GM21786 (cell line): ENCODE measurements at regions not wholly inside any gene's neighbourhood (a gene's known extent, or its start where the extent isn't known, plus 50 kb on each side); places are given as distances from the start of the nearest gene placed in this dataset.

Source experiments
- ATAC-seq: cut with Tn5 transposase; IDR thresholded peaks from one replicate; pipeline ENCODE4 v1.9.1; 2021; ENCODE audit not compliant: unreplicated experiment

DNA sequence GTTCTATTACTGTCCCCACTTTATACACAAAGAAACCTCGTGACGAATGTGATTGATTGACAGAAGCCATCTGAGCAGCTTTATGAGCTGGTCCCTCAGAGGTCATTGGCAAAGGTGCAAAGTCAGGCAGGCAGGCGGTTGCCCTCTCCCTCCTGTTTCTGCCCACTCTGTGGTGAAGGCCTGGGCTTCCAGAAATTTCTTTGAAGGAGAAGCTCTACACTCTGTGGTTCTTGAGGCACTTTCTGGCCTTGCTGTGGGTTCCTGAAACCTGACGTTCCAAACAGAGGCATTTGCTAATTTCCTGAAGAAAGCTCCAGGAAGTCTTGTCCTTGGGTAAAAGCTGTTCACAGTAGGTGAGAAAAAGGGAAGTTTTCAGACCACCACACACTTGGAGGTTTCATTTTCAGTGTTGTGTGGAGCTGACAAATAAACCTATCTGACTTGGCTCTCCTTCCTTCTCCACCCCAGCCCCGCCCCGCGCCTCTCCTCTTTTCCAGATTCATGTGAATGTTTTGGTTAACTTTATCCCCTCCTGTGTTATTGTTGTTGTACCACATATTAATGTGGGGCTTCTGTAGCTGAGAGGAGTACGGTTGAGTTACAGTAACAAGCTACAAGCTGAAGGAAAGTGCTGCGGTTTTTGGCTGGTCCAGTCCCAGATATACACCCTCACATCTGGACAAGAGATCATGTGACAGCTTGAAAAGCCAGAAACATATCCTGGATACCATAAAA is 274.1 kb downstream of the CLIC5 start:
- ATAC-seq: peak; percentile 47

DNA sequence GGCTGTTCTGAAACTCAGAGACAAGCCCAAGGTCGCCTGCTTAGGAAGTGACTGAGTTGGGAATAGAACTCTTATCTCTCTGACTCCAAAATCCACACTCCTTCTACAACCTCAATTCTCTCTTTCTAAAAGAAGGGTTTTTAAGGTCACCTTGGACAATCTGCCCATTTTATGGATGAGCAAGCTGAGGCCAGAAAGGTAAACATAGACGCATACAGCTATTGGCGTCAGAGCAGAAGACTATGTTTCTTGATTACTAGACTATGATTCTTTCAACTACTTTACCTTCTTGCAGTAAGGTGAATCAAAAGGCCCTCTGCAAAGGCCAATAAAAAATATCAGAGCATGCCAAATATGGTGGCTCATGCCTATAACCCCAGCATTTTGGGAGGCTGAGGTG is 276.6 kb downstream of the CLIC5 start:
- ATAC-seq: no peak

DNA sequence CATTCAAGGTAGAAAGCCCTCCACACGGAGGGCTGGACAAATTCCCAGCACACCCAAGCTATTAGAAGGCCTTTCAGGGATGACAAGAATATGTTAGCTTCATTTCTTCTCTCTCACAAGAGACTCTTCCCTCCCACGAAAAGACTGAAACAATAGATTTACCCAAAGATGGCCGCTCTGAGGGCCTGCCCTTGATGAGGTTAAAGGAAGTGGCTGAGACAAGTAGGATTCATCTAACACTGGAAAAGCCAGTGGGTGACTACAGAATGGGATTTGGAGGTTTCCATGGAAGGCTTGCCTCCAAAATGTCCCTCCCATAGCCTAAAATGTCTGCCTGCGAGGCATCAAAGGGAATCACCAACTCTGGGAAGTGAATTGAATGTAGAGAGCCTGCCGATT is 277.6 kb downstream of the CLIC5 start:
- no peak for ATAC-seq

DNA sequence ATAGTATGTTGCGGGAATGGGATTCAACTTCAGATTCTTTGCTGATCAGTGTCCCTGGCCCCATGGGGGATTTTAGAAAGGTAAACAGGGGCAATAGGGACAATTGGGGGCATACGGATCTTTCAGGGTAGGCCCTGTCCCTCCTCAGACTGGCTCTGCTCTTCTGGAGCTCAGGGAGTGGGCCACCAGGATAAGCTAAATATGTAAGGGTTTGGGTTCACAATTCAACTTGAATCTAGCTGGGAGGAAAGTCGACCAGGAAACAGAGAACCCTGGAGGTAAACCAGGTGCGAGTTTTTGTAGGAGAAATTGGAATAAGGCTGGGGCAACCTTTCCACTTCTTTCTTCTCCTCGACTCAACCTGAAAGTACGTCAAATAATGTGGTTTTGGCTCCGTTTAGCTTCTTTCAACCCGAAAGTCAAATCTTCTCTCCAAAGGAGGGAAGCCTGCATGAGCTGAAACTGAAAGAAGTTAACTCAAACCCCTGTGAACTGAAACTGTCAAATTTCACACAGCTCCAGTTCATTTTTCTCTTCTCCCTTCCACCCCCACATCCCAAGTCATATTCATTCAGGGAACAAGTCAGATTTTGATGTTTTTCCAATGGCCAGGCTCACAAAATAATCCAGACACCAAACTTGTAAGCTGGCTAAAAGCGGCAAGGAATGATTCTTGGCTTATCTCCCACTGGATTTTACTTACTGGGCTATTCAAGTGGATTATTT is 278.2 kb downstream of the CLIC5 start:
- peak; percentile 67 for ATAC-seq

DNA sequence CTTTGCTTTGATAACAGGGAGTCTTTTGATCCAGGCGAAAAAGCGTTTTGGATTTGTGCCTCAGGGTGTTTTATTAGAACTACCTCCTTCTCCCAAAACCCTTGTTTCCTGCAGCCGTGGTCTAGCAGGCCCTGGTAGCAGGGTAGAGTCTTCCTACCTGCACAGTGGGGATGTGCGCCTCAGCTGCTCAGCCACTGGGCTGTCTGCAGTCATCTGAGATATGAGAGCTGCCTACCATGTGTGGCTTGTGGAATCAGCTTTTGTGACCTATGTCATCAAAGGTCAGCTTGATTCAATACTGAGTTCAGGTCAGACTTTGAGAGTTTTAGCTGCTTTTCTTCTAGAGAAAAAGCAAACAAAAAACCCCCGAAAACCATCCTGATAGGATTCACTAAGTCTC is 279.5 kb downstream of the CLIC5 start:
- ATAC-seq: no peak

DNA sequence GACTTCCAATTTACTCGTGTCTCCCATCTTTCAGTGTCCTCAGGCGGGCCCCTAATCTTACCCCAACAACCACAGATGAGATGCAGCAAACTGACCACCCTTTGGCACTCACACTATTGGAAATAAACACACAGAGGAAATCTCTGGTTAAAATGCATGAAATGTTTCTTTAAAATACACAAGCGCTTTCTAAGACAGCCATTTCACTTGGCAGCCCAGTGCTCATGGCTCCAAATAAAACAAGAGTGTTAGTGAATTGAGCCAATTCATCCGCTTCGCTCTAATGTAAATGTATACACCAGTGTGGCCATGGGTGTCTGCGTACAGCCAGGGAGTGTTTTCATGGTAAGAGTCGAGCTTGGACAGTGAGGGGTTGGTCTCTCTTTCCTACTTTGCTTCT is 282.9 kb downstream of the CLIC5 start:
- ATAC-seq: no peak

DNA sequence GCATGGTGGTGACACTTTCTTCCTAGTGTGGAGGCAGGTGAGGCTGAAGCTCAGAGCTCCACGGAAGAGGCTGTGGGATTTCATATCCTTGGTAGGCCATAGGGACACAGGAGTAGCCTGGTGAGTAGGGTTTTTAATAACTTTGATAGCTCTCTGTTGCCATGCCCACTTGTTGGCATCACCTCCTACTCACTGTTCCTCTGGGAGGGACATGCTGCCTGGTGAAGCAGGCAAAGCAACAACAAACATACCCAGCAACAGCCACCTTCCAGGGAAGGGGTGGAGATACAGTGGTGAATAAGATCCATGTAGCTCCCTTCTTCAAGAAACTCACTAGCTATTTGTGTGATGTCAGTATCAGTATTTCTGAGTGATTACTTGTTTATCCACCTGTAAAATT is 285.4 kb downstream of the CLIC5 start:
- no peak for ATAC-seq

DNA sequence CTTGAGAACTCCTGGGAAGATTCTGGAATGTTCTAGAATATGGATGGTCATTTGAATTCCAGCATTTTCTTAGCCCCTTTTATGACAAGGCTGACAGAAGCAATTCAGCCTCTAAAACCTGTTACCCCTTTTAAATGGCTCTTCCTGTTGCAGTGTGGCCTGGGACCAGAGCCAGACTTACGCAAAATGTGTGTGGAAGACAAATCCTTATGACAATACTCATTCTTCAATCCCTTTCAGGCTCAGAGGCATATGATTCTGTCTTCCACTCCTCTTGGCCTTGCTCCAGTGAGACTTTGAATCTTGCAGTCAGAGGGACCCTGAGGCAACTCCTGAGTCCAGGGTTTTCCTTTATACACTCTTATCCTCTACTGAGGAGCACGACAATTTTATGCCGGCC is 287.0 kb downstream of the CLIC5 start:
- ATAC-seq: no peak

DNA sequence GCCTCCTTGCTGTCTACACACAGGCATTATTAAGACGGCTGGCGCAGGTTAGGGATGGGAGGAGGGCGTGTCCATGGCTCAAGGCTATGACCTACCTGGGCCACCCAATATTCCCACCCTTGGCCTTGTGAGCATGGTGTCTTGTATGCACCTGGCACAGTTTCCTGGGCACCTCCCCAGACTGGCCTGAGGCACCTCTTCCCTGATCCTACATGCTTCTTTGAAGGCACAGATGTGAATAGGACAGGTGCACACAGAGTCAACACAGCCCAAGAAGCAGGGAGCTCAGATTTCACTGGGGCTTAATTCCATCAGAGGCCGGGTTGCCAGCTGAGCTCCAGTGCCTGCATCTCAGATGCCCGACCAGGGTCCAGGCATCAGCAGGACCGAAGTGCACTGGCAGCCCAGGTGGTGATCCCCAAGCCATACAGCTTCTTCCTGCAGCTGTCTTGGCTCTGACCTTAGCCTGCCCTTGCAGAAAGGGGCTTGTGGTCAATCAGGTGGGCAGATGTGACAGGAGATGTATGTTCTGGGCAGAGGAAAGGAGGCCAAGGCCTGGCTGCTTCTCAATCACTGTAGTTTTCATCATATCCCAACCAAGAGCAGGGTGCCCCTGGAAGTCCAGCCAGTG is 287.7 kb downstream of the CLIC5 start:
- no peak for ATAC-seq

DNA sequence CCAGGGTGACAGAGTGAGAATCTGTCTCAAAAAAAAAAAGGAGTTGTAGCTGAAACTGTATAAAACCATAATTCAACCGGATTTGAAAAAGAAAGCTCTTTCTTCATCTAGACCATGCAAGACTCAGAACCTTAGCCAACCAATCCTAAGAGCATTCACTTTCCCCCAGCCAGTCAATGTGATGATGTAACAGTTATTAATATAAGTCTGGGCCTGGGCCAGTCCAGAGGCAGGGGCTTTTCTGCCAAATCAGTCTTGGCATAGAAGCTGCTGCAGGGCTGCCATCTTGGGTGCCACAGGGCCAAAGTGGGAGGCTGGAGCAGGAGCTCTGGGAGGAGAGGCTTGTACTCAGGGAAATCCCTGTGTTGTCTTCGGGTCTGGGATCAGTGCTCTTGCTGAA is 288.4 kb downstream of the CLIC5 start:
- no peak for ATAC-seq

DNA sequence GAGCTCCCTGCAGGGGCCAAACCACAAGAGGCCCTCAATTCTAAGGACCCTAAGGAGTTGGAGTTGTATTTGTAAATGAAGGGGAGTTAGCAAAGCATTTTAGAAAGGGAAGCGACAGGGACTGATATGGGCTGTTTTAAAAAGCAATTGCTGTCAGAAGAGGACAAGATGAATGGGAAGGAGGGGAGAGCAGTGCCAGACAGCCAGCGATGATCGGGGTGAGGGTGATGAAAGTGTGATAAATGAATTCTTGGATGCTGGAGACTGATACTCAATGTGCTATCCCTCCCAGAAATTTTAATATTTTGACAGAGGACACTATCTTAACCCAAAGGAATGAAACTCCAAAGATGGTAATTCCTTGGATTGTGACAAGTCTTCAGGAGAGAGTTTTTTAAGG is 289.2 kb downstream of the CLIC5 start:
- no peak for ATAC-seq

DNA sequence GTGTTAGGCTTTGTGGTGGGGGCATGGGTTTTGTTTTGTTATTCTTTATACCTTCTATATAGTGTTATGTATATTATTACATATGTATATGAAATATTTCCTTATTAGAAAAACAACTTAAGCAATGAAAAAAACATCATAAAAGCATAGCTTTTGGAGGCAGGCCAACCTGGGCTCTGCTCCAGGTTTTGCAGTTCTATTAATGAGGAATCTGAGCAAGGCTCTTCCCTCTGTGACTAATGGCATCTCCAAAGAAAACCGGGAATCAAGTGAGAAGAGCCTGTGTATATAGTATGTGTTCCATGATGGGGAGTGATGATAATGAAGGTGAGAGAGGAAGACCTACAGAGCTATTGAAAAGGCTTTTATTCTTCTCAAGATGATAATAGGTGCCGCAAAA is 291.1 kb downstream of the CLIC5 start:
- ATAC-seq: no peak

DNA sequence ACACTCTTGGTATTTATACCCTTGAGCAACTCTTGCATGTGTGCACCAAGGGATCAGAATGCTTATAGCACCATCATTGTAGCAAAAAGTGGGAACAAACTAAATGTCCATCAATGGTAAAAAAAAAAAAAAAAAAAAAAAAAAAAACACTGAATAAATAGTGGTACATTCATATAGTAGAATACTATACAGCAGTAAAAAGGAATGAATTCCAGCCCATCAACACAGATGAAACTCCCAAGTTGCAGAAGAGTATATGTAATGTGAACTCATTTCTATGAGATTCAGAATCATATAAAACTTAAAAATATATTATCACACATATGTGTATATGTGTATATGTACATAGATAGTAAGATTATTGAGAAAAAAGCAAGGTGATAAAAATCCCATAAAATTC is 291.6 kb downstream of the CLIC5 start:
- ATAC-seq: no peak

DNA sequence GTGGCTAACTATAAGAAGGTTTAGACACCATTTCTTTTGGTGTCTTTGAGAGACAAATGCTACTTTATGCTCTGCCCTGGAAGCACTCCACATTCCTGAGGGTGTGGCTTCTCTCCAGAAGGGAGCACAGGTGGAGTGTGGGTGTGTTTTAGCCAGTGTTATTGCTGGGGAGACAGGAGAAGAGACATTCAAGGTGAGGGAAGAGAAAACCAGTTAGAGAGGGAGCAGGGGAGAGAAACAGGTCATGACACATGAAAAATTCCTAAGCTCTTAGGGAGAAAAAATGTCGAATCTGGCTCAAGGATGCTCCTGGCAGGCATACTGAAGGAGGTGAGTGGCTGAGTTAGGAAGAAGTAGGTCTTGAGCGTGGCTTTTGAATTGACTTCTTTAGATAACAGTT is 292.8 kb downstream of the CLIC5 start:
- no peak for ATAC-seq

DNA sequence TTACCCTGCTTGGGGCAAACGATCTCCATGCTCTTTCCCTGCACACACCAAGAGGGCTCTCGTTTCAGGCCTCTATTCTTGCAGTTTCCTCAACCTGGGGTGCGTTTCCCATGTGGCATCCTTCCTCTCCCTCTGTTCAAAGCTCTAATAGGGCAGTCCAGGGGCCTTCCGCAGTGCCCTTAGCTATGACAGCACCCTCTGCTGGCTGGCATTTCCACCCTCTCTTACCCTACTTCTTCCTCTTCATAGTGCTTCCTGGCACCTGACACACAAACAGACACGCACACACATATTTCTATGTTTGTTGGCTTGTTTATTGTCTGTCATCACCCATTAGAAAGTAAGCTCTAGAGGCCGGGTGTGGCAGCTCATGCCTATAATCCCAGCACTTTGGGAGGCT is 294.0 kb downstream of the CLIC5 start:
- ATAC-seq: no peak

DNA sequence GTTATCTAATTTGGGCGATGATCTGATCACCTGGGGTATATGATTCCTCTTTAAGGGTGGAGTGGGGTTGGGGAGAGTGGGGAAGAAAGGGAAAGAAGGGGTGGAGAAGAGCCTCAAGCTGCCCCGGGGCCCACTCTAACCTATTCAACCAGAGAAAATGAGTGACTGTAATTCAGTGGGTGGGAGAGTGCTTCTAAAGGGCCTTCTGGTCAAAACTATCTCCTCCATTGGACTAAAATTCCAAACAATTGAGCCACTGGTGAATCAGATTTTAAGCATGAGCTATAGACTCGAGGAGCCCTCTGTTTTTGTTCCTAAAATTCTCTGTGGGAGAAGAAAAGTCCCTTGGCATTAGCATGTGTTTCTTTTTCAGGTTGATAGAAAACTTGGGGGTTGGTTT is 296.8 kb downstream of the CLIC5 start:
- no peak for ATAC-seq

DNA sequence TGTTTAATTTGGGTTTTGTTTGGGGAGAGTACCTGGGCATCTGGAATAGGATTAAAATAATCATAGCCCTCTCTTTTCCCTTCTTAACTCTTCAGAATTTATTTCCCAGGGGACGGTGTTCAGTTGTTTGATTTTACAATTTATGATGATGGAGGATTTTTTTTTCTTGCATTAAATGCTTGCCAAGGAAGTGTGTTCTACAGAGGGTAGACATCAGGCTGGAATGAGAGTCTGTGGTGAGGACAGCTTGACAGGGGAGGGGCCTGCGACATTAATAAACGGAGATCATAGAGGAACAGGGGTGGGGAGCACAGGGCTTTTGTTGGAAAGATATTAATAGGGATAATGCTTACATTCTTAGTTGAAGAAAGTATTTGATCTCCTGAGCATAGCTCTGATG is 297.5 kb downstream of the CLIC5 start:
- no peak for ATAC-seq

DNA sequence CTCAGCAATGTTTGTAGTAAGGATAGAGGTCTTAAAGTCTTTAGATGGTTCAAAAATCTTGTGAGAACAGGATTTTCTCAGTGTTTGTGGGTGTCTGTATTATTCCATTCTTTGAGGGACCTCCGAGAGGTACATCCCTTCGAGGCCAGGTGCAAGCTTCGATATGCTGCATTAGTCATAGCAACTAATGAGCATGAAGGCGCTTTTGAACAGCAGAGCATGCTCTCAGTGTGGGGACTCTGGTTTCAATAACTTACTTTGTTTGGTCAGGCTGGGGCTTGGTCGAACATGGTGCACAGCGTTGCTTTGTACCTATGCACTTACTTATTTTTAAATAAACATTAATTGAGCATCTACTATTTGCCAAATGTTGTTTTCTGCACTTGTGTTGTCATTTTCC is 297.9 kb downstream of the CLIC5 start:
- ATAC-seq: no peak

DNA sequence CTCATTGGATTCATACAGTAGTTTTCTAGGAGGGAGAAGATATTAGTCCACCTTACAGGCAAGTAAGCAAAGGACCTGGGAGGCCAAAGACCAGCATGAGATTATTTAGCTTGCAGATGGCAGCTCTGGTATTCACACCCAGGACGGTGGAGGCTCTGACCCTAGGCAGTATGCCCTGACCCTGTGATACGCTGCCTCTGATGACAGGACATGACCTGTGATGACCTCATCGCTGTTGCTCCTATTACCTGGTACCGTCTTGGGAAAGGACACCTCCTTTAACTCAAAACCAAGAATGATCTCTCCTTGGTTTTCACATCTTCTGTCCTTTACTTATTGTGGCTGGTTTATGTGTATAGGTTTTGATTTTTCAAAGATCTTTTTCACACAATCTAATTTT is 298.6 kb downstream of the CLIC5 start:
- no peak for ATAC-seq

DNA sequence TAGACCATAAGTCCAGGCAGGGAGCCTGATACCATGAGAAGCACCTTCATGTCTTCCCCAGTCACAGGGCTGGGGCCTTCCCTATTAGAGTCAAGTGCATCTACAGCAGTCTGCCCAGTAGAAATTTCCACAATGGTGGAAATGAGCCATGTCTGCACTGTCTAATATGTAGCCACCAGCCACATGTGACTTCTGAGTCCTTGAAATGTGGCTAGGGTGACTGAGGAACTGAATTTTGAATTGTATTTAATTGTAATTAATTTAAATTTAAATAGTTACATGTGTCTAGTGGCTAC is 300.2 kb downstream of the CLIC5 start:
- ATAC-seq: no peak

DNA sequence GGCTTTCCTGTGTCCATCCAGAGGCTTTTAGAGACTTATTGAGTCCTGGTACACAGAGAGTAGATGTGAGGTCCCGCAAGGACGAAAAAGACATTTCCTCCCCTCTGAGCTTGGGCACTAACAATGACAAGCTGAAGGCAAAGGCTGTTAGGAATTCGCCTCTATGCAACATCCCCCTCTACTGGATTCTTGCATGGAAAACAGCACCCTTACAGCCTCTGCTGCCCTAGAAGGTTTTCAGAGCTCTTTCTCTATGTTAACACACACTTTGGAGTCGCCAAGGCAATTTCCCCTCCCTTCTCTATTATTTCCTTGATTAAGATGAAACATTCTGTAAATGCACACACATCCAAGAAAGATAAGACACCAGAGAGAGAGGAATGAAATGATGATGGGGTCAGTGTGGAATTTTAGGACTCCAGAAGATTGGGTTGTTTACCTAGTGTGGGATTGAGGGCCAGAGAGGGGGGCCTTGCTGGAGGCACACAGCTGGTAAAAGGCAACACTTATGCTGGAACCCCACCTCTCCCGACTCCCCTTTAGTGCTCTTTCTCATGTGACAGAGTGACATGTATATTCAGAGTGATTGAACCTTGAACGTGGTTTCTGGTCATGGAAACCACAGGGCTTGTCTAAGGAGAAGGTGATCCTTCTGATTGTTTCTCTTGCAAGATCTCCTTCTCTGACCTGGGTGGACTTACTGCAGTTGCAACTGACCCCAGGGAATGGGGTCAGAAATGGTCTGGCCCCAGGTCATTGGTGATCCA is 300.7 kb downstream of the CLIC5 start:
- ATAC-seq: no peak
